GM12891 (cell line): ENCODE measurements at regions not wholly inside any gene's neighbourhood (a gene's known extent, or its start where the extent isn't known, plus 50 kb on each side); places are given as distances from the start of the nearest gene placed in this dataset.

Source experiments
- PAX5 ChIP-seq: IDR thresholded peaks from 2 replicates; pipeline ENCODE4 v1.6.1; 2011; ENCODE audit warnings: low read length, moderate library complexity, mild to moderate bottlenecking; ENCODE audit not compliant: insufficient read depth, severe bottlenecking
- POLR2A ChIP-seq: IDR thresholded peaks from 2 replicates; pipeline ENCODE4 v1.6.1; 2011; ENCODE audit warnings: low read depth, low read length, control low read depth
- POLR2AphosphoS5 ChIP-seq: IDR thresholded peaks from 2 replicates; pipeline ENCODE4 v1.6.1; 2011; ENCODE audit warnings: low read depth, low read length, control low read depth
- SPI1 ChIP-seq: IDR thresholded peaks from 2 replicates; pipeline ENCODE4 v1.6.1; 2011; ENCODE audit warnings: low read depth, low read length, control low read depth
- TAF1 ChIP-seq: IDR thresholded peaks from 2 replicates; pipeline ENCODE4 v1.6.1; 2011; ENCODE audit warnings: low read depth, low read length, control low read depth

DNA sequence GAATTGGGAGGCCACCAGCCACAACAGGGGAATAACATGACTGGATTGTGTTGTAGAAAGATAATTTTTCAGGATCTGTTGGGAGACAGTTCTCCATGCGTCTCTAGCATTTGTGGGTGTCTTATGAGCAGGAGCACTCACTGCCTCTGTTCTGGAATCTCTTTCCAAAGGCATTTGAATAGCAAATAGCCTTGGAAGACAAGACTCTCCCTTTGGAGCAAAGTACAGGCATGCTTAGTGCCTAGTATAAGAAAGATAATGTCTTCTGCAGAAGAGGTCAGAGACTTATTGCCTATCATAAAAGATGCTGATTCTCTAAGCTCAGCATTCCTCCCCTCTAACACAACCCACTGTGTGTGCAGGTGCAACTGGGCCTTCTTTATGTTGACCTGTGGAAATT lies 58.3 kb downstream of the VCPKMT start:
- TF ChIP-seq POLR2A (no peak), PAX5 (no peak), POLR2AphosphoS5 (no peak), TAF1 (no peak), SPI1 (no peak)
